GM23338 (cell line): ENCODE measurements at regions not wholly inside any gene's neighbourhood (a gene's known extent, or its start where the extent isn't known, plus 50 kb on each side); places are given as distances from the start of the nearest gene placed in this dataset.

ENCODE experiments used
- ATAC-seq: fragments of 200-7000 bp; cut with Tn5 transposase; 3 replicates; pipeline ENCODE4 v1.9.1; 2020
- DNase-seq: peaks from one replicate; pipeline ENCODE4 v3.0.0-alpha.2; 2015; ENCODE audit warnings: low spot score
- H2AFZ ChIP-seq: fragments of 200-600 bp; sonication (generic); 2 replicates; pipeline ENCODE4 v1.8.0; 2016; ENCODE audit warnings: antibody characterized with exemption, mild to moderate bottlenecking, moderate library complexity
- H3F3A ChIP-seq: fragments of 200-600 bp; sonication (generic); replicated peaks from 2 replicates; pipeline ENCODE4 v1.8.0; 2017; ENCODE audit warnings: antibody characterized with exemption, mixed run types, low read depth
- H3K27ac ChIP-seq: fragments of 200-600 bp; sonication (generic); 2 replicates; pipeline ENCODE4 v1.6.1; 2016; ENCODE audit warnings: low read depth
- H3K27me3 ChIP-seq: fragments of 200-600 bp; sonication (generic); 2 replicates; pipeline ENCODE4 v1.8.0; 2016; ENCODE audit warnings: mild to moderate bottlenecking, mixed run types, moderate library complexity; ENCODE audit not compliant: insufficient read depth
- H3K36me3 ChIP-seq: fragments of 200-600 bp; sonication (generic); 2 replicates; pipeline ENCODE4 v1.8.0; 2016; ENCODE audit warnings: mild to moderate bottlenecking; ENCODE audit not compliant: insufficient read depth
- H3K4me1 ChIP-seq: fragments of 200-600 bp; sonication (generic); 2 replicates; pipeline ENCODE4 v1.8.0; 2016; ENCODE audit warnings: mild to moderate bottlenecking, moderate library complexity; ENCODE audit not compliant: insufficient read depth
- H3K4me2 ChIP-seq: fragments of 200-600 bp; sonication (generic); 2 replicates; pipeline ENCODE4 v1.7.1; 2017; ENCODE audit warnings: mixed run types
- H3K4me3 ChIP-seq: fragments of 200-600 bp; sonication (generic); 2 replicates; pipeline ENCODE4 v1.6.1; 2016; ENCODE audit warnings: mixed run types
- H3K79me2 ChIP-seq: fragments of 200-600 bp; sonication (generic); replicated peaks from 2 replicates; pipeline ENCODE4 v1.8.0; 2017; ENCODE audit warnings: mild to moderate bottlenecking; ENCODE audit not compliant: insufficient read depth
- H3K9me2 ChIP-seq: fragments of 200-600 bp; sonication (generic); 2 replicates; pipeline ENCODE4 v1.8.0; 2017; ENCODE audit not compliant: insufficient read depth
- H4K20me1 ChIP-seq: fragments of 200-600 bp; sonication (generic); replicated peaks from 2 replicates; pipeline ENCODE4 v1.8.0; 2017; ENCODE audit warnings: mild to moderate bottlenecking; ENCODE audit not compliant: insufficient read depth
- H3K27ac Mint-ChIP-seq: 2 replicates; pipeline ENCODE4 v1.8.0; 2020; ENCODE audit warnings: inconsistent platforms, mild to moderate bottlenecking, moderate library complexity, mixed read lengths
- H3K27me3 Mint-ChIP-seq: 3 replicates; pipeline ENCODE4 v1.8.0; 2022; ENCODE audit warnings: low read depth, mild to moderate bottlenecking, moderate library complexity, mixed read lengths, inconsistent platforms; ENCODE audit not compliant: insufficient read depth, poor library complexity
- H3K36me3 Mint-ChIP-seq: 3 replicates; pipeline ENCODE4 v1.8.0; 2021; ENCODE audit warnings: low read depth, mild to moderate bottlenecking, inconsistent platforms, moderate library complexity, mixed read lengths
- H3K4me1 Mint-ChIP-seq: 3 replicates; pipeline ENCODE4 v1.8.0; 2020; ENCODE audit warnings: mild to moderate bottlenecking, inconsistent platforms, mixed read lengths
- H3K4me3 Mint-ChIP-seq: 3 replicates; pipeline ENCODE4 v1.8.0; 2021; ENCODE audit warnings: moderate library complexity, mild to moderate bottlenecking, inconsistent platforms, mixed read lengths
- H3K9me3 Mint-ChIP-seq: 3 replicates; pipeline ENCODE4 v1.8.0; 2020; ENCODE audit warnings: moderate library complexity, mild to moderate bottlenecking, inconsistent platforms, mixed read lengths
- ETS1 ChIP-seq: IDR thresholded peaks from 2 replicates; pipeline ENCODE4 v1.6.1; 2016; ENCODE audit warnings: antibody characterized with exemption
- EZH2phosphoT487 ChIP-seq: fragments of 200-600 bp; sonication (generic); IDR thresholded peaks from one replicate; pipeline ENCODE4 v1.8.1; 2018; ENCODE audit warnings: antibody characterized with exemption; ENCODE audit not compliant: unreplicated experiment
- JUNB ChIP-seq: IDR thresholded peaks from one replicate; pipeline ENCODE4 v1.6.1; 2016; ENCODE audit warnings: antibody characterized with exemption; ENCODE audit not compliant: unreplicated experiment
- REST ChIP-seq: IDR thresholded peaks from one replicate; pipeline ENCODE4 v1.6.1; 2018; ENCODE audit warnings: antibody characterized with exemption; ENCODE audit not compliant: unreplicated experiment
- STAT1 ChIP-seq: IDR thresholded peaks from one replicate; pipeline ENCODE4 v1.6.1; 2016; ENCODE audit warnings: antibody characterized with exemption; ENCODE audit not compliant: unreplicated experiment
- ZNF331 ChIP-seq: fragments of 250-450 bp; sonication (Bioruptor Pico); IDR thresholded peaks from 2 replicates; pipeline ENCODE4 v1.5.0; 2020; ENCODE audit warnings: low read depth, mild to moderate bottlenecking, moderate library complexity
- ZNF462 ChIP-seq: fragments of 250-450 bp; sonication (Bioruptor Pico); IDR thresholded peaks from 2 replicates; pipeline ENCODE4 v1.5.0; 2020; ENCODE audit warnings: mild to moderate bottlenecking, moderate library complexity

- Histone ChIP-seq H4K20me1 (no peaks in the 10 kb centered on the region), H2AFZ (no peak overlapping the region), H3K27ac (no peak overlapping the region), H3K79me2 (no peaks in the 10 kb centered on the region), H3K4me3 (no peak overlapping the region), H3K27me3 (no peaks in the 10 kb centered on the region), H3K9me2 (no peaks in the 10 kb centered on the region), H3K4me2 (no peak overlapping the region), H3K36me3 (no peaks in the 10 kb centered on the region), H3F3A (no peaks in the 10 kb centered on the region), H3K4me1 (no peaks in the 10 kb centered on the region)
- Mint-ChIP-seq H3K27ac (no peak overlapping the region), H3K4me3 (no peak overlapping the region), H3K9me3 (no peaks in the 10 kb centered on the region; the same call in 2 of the 3 replicates), H3K36me3 (no peaks in the 10 kb centered on the region), H3K4me1 (no peaks in the 10 kb centered on the region), H3K27me3 (no peaks in the 10 kb centered on the region)
- ATAC-seq, result no peak
- TF ChIP-seq ZNF331 (CRISPR knock-in tag) (no peak), STAT1 (no peak), EZH2phosphoT487 (no peak), ETS1 (no peak), ZNF462 (CRISPR knock-in tag) (no peak), REST (no peak), JUNB (no peak)
- no peak for DNase-seq
Observed at GRCh38 chrX:127606590-127606989, 445.6 kb downstream of the ACTRT1 start.
